ENCODE measurements at regions not wholly inside any gene's neighbourhood (a gene's known extent, or its start where the extent isn't known, plus 50 kb on each side); places are given as distances from the start of the nearest gene placed in this dataset.

GRCh38 chr16:85173981-85174751, 61.9 kb upstream of the CIBAR2 start:
- TF ChIP-seq TAF1 (IDR thresholded peaks at IDR 0.05; ENCODE audit: low read depth, low read length) = no peak
- no peak for TF ChIP-seq SPI1 (IDR thresholded peaks at IDR 0.05; ENCODE audit: low read depth, low read length)
- TF ChIP-seq POLR2AphosphoS5 (IDR thresholded peaks at IDR 0.05; ENCODE audit: low read depth, low read length) = no peak
- TF ChIP-seq PAX5 (IDR thresholded peaks at IDR 0.05; ENCODE audit: insufficient read depth, low read length, severe bottlenecking) = no peak
- no peak for TF ChIP-seq POU2F2 (IDR thresholded peaks at IDR 0.05; ENCODE audit: low read depth, low read length)
- TF ChIP-seq POLR2A (IDR thresholded peaks at IDR 0.05; ENCODE audit: low read depth, low read length) = no peak
- FAIRE-seq (no peak), DNase-seq (ENCODE audit: insufficient read length, low spot score) (no peak)

- no peak for FAIRE-seq
- TF ChIP-seq PAX5 (IDR thresholded peaks at IDR 0.05; ENCODE audit: insufficient read depth, low read length, severe bottlenecking) (no peak), POLR2A (IDR thresholded peaks at IDR 0.05; ENCODE audit: low read depth, low read length) (no peak), SPI1 (IDR thresholded peaks at IDR 0.05; ENCODE audit: low read depth, low read length) (no peak), POLR2AphosphoS5 (IDR thresholded peaks at IDR 0.05; ENCODE audit: low read depth, low read length) (no peak), TAF1 (IDR thresholded peaks at IDR 0.05; ENCODE audit: low read depth, low read length) (no peak), POU2F2 (IDR thresholded peaks at IDR 0.05; ENCODE audit: low read depth, low read length) (no peak)
- no peak for DNase-seq (ENCODE audit: insufficient read length, low spot score)
These were observed 62.8 kb upstream of the CIBAR2 start for GRCh38 chr16:85174871-85175723.

GRCh38 chr16:85175724-85176233, 63.5 kb upstream of the CIBAR2 start:
- FAIRE-seq (no peak), DNase-seq (ENCODE audit: insufficient read length, low spot score) (no peak)
- TF ChIP-seq PAX5 (IDR thresholded peaks at IDR 0.05; ENCODE audit: insufficient read depth, low read length, severe bottlenecking) (no peak), POLR2AphosphoS5 (IDR thresholded peaks at IDR 0.05; ENCODE audit: low read depth, low read length) (no peak), POLR2A (IDR thresholded peaks at IDR 0.05; ENCODE audit: low read depth, low read length) (no peak), POU2F2 (IDR thresholded peaks at IDR 0.05; ENCODE audit: low read depth, low read length) (no peak), SPI1 (IDR thresholded peaks at IDR 0.05; ENCODE audit: low read depth, low read length) (no peak), TAF1 (IDR thresholded peaks at IDR 0.05; ENCODE audit: low read depth, low read length) (no peak)

- DNase-seq (ENCODE audit: insufficient read length, low spot score) (no peak), FAIRE-seq (peak; percentile 23)
- TF ChIP-seq SPI1 (IDR thresholded peaks at IDR 0.05; ENCODE audit: low read depth, low read length) (0 out of 2 replicates have a peak, but pooled peaks have one; percentile 1), POLR2A (IDR thresholded peaks at IDR 0.05; ENCODE audit: low read depth, low read length) (no peak)
These were observed 64.5 kb upstream of the CIBAR2 start for GRCh38 chr16:85176541-85177447.

- no peak for TF ChIP-seq POU2F2 (IDR thresholded peaks at IDR 0.05; ENCODE audit: low read depth, low read length)
- TF ChIP-seq POLR2A (IDR thresholded peaks at IDR 0.05; ENCODE audit: low read depth, low read length) = no peak
- no peak for TF ChIP-seq SPI1 (IDR thresholded peaks at IDR 0.05; ENCODE audit: low read depth, low read length)
- no peak for TF ChIP-seq TAF1 (IDR thresholded peaks at IDR 0.05; ENCODE audit: low read depth, low read length)
- no peak for TF ChIP-seq PAX5 (IDR thresholded peaks at IDR 0.05; ENCODE audit: insufficient read depth, low read length, severe bottlenecking)
- TF ChIP-seq POLR2AphosphoS5 (IDR thresholded peaks at IDR 0.05; ENCODE audit: low read depth, low read length) = no peak
- no peak for DNase-seq (ENCODE audit: insufficient read length, low spot score)
- FAIRE-seq = no peak
These were observed 65.2 kb upstream of the CIBAR2 start for GRCh38 chr16:85177448-85177846.

- DNase-seq (ENCODE audit: insufficient read length, low spot score) (no peak), FAIRE-seq (no peak)
- TF ChIP-seq PAX5 (IDR thresholded peaks at IDR 0.05; ENCODE audit: insufficient read depth, low read length, severe bottlenecking) (no peak), SPI1 (IDR thresholded peaks at IDR 0.05; ENCODE audit: low read depth, low read length) (no peak), POLR2AphosphoS5 (IDR thresholded peaks at IDR 0.05; ENCODE audit: low read depth, low read length) (no peak), POLR2A (IDR thresholded peaks at IDR 0.05; ENCODE audit: low read depth, low read length) (no peak), POU2F2 (IDR thresholded peaks at IDR 0.05; ENCODE audit: low read depth, low read length) (no peak), TAF1 (IDR thresholded peaks at IDR 0.05; ENCODE audit: low read depth, low read length) (no peak)
These were observed 65.8 kb upstream of the CIBAR2 start for GRCh38 chr16:85178006-85178591.

- FAIRE-seq = no peak
- DNase-seq (ENCODE audit: insufficient read length, low spot score) = no peak
- TF ChIP-seq SPI1 (IDR thresholded peaks at IDR 0.05; ENCODE audit: low read depth, low read length) = no peak
- TF ChIP-seq PAX5 (IDR thresholded peaks at IDR 0.05; ENCODE audit: insufficient read depth, low read length, severe bottlenecking) = no peak
- no peak for TF ChIP-seq POLR2AphosphoS5 (IDR thresholded peaks at IDR 0.05; ENCODE audit: low read depth, low read length)
- no peak for TF ChIP-seq POU2F2 (IDR thresholded peaks at IDR 0.05; ENCODE audit: low read depth, low read length)
- TF ChIP-seq POLR2A (IDR thresholded peaks at IDR 0.05; ENCODE audit: low read depth, low read length) = no peak
- TF ChIP-seq TAF1 (IDR thresholded peaks at IDR 0.05; ENCODE audit: low read depth, low read length) = no peak
These were observed 66.3 kb upstream of the CIBAR2 start for GRCh38 chr16:85178596-85178995.

- no peak for FAIRE-seq
These were observed 67.2 kb upstream of the CIBAR2 start for GRCh38 chr16:85179344-85180046.

More at GRCh38 chr16:85179344-85180046, 67.2 kb upstream of the CIBAR2 start:
- DNase-seq (ENCODE audit: insufficient read length, low spot score) = no peak
- no peak for TF ChIP-seq POLR2A (IDR thresholded peaks at IDR 0.05; ENCODE audit: low read depth, low read length)
- no peak for TF ChIP-seq PAX5 (IDR thresholded peaks at IDR 0.05; ENCODE audit: insufficient read depth, low read length, severe bottlenecking)
- TF ChIP-seq SPI1 (IDR thresholded peaks at IDR 0.05; ENCODE audit: low read depth, low read length) = no peak
- no peak for TF ChIP-seq POLR2AphosphoS5 (IDR thresholded peaks at IDR 0.05; ENCODE audit: low read depth, low read length)
- TF ChIP-seq TAF1 (IDR thresholded peaks at IDR 0.05; ENCODE audit: low read depth, low read length) = no peak

All from GM12891 (cell line).